SH-SY5Y (cell line): ENCODE measurements at regions not wholly inside any gene's neighbourhood (a gene's known extent, or its start where the extent isn't known, plus 50 kb on each side); places are given as distances from the start of the nearest gene placed in this dataset.

ENCODE experiments used
- GATA2 ChIP-seq: IDR thresholded peaks from 2 replicates; pipeline ENCODE4 v1.6.1; 2011; ENCODE audit warnings: mild to moderate bottlenecking, low read depth, low read length
- GATA3 ChIP-seq: IDR thresholded peaks from 2 replicates; pipeline ENCODE4 v1.6.1; 2011; ENCODE audit warnings: low read depth, mild to moderate bottlenecking, low read length, moderate library complexity

GRCh38 chr2:37872192-37872750 lies 52.8 kb upstream of the RMDN2 start:
- no peak for TF ChIP-seq GATA2
- TF ChIP-seq GATA3 = no peak
